ENCODE measurements at regions not wholly inside any gene's neighbourhood (a gene's known extent, or its start where the extent isn't known, plus 50 kb on each side); places are given as distances from the start of the nearest gene placed in this dataset.
"Not testable (repeated sequence)": the region's sequence is repeated elsewhere in the genome, so short reads cannot be mapped to it uniquely, and the experiment has no call there.

- not testable (repeated sequence) for DNase-seq (ENCODE audit: low read depth)
Observed at GRCh38 chr10:47711428-47711827, 52.0 kb downstream of the SYT15B start.

- DNase-seq (ENCODE audit: low read depth) = not testable (repeated sequence)
Observed at GRCh38 chr10:47710443-47710842, 52.9 kb downstream of the SYT15B start.

GRCh38 chr10:47705698-47706414 lies 57.5 kb downstream of the SYT15B start:
- not testable (repeated sequence) for DNase-seq (ENCODE audit: low read depth)

- peak; percentile 38 for DNase-seq (ENCODE audit: low read depth)
Observed at GRCh38 chr10:47701285-47701684, 62.1 kb downstream of the SYT15B start.

- not testable (repeated sequence) for DNase-seq (ENCODE audit: low read depth)
Observed at GRCh38 chr10:47699854-47700253, 63.5 kb downstream of the SYT15B start.

- DNase-seq (ENCODE audit: low read depth) = not testable (repeated sequence)
Observed at GRCh38 chr10:47696170-47696569, 67.2 kb downstream of the SYT15B start.

- not testable (repeated sequence) for DNase-seq (ENCODE audit: low read depth)
Observed at GRCh38 chr10:47695149-47695548, 68.2 kb downstream of the SYT15B start.

GRCh38 chr10:47690304-47690703 lies 73.1 kb downstream of the SYT15B start:
- not testable (repeated sequence) for DNase-seq (ENCODE audit: low read depth)

- not testable (repeated sequence) for DNase-seq (ENCODE audit: low read depth)
Observed at GRCh38 chr10:47683826-47684475, 79.4 kb downstream of the SYT15B start.

- not testable (repeated sequence) for DNase-seq (ENCODE audit: low read depth)
Observed at GRCh38 chr10:47681638-47681990, 81.8 kb downstream of the SYT15B start.

GRCh38 chr10:47680848-47681637 lies 82.3 kb downstream of the SYT15B start:
- not testable (repeated sequence) for DNase-seq (ENCODE audit: low read depth)

- DNase-seq (ENCODE audit: low read depth) = not testable (repeated sequence)
Observed at GRCh38 chr10:47676102-47676501, 87.3 kb downstream of the SYT15B start.

GRCh38 chr10:47675577-47675976 lies 87.8 kb downstream of the SYT15B start:
- DNase-seq (ENCODE audit: low read depth) = not testable (repeated sequence)

GRCh38 chr10:47673128-47673527 lies 90.3 kb downstream of the SYT15B start:
- DNase-seq (ENCODE audit: low read depth) = not testable (repeated sequence)

GRCh38 chr10:47670857-47671256 lies 92.5 kb downstream of the SYT15B start:
- DNase-seq (ENCODE audit: low read depth) = not testable (repeated sequence)

GRCh38 chr10:47661955-47662577 lies 101.3 kb downstream of the SYT15B start:
- DNase-seq (ENCODE audit: low read depth) = not testable (repeated sequence)

GRCh38 chr10:47656732-47657131 lies 106.7 kb downstream of the SYT15B start:
- not testable (repeated sequence) for DNase-seq (ENCODE audit: low read depth)

GRCh38 chr10:47654161-47654560 lies 109.2 kb downstream of the SYT15B start:
- not testable (repeated sequence) for DNase-seq (ENCODE audit: low read depth)

- not testable (repeated sequence) for DNase-seq (ENCODE audit: low read depth)
Observed at GRCh38 chr10:47648594-47648993, 114.8 kb downstream of the SYT15B start.

- not testable (repeated sequence) for DNase-seq (ENCODE audit: low read depth)
Observed at GRCh38 chr10:47647523-47648101, 115.8 kb downstream of the SYT15B start.

GRCh38 chr10:47646686-47647273 lies 116.6 kb downstream of the SYT15B start:
- not testable (repeated sequence) for DNase-seq (ENCODE audit: low read depth)

Measured in fibroblast of the conjunctiva (primary cell).